ENCODE measurements at regions not wholly inside any gene's neighbourhood (a gene's known extent, or its start where the extent isn't known, plus 50 kb on each side); places are given as distances from the start of the nearest gene placed in this dataset.

DNA sequence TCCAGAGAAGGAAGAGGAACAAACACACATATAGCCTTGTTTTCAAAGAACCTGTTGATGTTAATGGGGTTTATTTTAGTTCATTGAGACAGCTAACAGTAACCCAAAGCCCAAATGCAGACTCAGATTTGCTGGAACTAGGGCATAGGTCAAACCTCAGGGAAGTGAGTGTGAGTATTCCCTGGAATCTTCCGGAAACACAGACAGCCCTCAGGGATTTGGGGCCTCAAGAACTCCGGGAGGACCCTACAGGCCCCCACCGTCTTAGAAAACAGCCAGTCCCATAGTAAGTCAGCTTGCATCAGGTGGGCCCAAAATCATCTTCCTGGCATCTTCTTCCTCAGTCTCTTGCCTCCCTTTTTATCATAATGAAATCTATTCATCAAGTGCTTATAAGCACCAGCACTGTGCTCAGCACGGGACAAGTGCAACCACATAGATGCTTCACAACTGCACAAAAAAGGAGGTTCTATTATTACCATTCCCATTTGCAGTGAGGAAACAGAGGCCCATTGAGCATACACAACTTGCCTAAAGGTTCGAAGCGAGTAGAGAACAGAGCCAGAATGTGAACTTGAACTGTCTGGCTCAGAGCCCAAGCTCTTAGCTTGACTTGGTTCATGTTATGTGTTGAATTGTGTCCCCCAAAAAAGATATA is 50.2 kb upstream of the BCL11A start:
- DNase-seq, result no peak

DNA sequence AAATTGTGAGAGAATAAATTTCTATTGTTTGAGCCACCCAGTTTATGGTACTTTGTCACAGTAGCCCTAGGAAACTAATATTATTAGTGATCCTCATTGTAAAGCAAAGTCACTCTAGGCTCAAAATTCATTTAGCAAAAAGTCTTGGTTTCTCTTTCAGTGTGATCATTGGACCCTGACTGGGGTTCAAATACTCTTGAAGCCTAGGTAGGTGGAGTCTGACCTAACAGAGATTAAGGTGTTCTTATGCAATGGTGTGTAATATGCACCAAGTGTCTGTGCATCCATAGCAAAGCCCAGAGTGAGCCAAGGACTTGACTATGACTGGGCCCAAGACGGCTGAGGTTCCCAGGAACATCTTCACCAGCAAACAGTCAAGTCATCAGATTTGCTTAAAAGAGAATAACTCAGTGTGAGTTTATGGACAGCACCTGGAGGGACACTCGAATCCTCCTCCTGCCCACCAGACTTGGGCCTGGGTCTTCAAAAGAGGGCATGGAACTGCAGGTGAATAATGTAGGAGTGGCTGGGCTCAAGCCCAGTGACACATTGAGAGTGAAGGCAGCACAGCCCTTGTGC is 51.1 kb upstream of the BCL11A start:
- no peak for DNase-seq

DNA sequence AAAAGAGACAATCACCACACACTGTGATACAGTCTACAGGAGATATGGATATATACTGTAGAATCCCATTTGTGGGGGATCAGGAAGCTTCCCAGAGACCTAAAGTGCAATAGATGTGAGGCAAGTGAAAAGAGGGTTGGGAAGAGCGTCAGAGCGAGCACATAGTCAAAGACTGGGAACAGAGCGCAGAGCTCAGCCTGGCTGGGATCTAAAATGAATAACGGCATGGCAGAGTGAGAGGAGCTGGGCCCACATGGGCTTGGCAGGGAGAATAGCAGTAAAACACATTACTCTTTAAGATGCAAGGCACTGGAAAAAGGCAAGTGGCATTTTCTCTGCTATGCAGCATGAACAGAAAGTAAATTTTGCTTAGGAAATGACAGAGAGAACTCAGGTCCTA is 52.4 kb upstream of the BCL11A start:
- DNase-seq, result no peak

DNA sequence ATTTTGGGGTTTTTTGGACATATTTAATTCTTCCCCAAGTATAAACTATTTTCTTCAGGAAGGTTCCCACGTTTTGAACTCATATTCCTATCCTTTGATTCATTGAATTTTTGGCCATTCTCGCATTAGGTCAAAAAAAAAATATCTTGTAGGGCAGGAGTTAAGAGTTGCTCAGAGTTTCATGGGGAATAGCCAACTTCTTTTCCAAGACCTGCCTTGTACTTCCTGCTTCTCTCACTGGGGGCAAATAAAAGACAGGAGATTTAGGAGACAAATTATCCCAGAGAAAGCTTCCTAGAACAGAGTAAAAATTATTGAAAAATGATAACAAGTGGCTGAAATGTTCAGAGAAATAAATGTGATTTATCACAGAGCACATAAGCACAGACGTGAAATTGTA is 55.2 kb upstream of the BCL11A start:
- no peak for DNase-seq

DNA sequence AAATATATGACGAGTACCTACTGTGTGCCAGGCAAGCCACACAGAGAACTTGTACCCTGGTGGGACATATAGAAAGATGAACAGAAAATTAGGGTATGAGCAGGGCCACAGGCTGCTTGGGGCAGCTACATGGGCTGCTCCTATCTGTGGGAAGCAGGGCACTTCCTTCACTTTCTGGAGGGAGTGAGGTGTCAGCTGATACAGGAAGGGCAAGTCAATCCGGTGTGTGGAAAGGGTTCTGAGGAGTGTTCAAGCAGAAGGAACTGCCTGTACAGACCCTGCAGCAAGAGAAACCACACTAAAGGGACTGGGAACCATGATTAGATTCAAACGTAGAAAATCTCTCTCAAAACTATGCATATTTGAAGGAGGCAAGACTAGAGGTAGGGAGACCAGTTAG is 58.6 kb upstream of the BCL11A start:
- DNase-seq, result no peak

DNA sequence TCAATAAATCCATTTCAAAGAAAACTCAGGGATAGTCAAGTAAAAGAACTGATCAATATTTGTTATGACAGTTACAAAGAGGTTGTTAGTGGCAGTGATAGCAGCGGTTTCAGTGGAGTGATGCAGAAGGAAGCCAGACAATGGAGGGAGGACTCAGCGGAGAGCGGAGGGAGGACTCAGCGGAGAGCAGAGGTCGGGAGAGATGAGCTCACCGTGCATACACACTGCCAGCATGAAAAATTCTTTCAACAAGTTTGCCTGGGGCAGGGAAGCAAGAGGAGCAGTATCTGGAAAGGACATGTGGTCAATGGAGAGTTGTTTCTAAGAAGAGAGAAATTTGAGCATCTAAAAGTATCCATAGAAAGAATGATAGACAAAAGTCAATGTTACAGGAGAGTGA is 60.9 kb upstream of the BCL11A start:
- DNase-seq, result no peak

DNA sequence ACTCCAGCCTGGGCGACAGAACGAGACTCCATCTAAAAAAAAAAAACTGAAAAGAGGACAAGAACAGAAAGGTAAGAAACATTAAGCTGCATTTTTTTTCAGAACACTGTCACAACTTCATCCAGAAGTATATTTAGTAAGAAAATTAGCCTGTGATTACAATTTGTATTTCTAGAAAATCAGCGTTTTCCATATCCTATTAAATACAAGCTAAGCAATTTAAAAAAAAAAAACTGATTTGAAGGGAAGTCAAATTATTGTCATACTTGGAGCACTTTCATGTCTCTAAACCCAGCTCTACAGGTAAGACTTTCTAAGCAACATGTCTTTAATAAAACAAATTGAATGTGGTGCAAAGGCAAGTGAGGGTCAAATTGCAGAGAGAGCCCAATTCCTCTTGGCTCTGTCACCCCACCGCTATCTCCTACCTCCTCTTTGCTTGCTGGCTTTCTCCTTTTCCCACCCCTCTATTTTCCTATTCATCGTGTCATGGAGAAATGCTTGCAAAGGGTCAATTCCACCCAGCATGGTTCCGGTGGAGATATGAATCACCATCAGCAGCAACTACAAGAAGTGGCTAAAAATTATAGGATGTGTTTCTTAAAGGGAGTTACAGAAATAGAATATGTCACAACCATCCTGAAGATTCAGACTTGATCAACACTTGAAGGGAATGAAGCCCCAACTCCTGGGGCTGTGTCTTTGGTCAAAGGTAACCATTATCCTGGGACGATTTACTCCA is 68.4 kb upstream of the BCL11A start:
- DNase-seq, result no peak

DNA sequence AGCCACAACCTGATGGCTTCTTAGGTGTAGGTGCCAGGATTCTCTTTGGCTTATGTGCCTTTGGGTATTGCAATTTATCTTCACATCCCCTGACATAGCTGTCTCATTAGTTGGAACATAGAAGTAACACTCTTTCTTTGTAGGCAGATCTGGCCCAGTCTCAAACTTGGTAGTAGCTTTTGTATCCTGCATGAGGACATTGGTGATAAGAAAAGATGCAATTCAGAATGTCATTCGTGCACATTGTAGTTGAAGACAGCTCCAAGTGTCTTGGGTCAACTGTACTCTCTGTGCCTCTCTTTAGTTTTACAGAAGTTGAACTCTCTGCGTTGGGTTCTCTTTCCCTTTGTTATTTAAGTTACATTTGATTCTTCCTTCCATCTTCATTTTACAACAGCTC is 69.6 kb upstream of the BCL11A start:
- DNase-seq, result no peak

DNA sequence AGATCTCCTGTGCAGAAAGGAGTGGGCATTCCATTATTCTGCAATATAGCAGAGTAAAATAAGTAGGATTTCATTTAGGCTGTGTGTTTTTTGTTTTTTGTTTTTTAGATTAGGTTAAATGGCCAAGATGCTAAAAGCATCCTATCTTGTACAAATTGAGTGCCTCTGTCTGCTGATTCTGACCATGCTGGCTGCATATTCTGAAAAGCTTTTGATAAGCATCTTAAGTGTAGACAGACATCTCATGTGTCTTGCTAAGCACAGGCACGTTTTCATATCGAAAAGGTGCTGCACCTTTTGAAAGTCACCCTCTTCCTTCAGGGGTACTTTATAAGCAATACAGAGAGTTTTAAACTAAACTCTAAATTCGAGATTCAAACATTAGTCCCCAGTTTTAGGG is 74.0 kb upstream of the BCL11A start:
- DNase-seq, result no peak

DNA sequence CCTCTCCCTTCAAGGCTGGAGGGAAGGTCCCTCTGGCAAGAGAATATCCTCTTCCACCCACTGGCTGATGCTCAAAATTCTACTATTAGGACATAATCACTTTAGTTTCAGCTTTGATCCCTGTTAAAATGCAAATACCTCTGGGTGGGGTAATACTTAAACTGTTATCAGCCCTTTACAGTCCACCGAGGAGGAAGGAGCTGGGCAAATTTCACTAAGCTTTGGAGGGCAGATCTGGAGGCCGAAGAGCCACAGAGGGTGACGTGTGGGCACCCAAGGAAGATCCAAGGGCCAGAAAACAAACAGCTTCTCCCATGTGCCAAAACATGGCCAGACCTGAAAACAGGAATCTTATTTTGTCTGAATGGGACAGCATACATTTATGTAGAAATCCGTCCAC is 74.6 kb upstream of the BCL11A start:
- no peak for DNase-seq

DNA sequence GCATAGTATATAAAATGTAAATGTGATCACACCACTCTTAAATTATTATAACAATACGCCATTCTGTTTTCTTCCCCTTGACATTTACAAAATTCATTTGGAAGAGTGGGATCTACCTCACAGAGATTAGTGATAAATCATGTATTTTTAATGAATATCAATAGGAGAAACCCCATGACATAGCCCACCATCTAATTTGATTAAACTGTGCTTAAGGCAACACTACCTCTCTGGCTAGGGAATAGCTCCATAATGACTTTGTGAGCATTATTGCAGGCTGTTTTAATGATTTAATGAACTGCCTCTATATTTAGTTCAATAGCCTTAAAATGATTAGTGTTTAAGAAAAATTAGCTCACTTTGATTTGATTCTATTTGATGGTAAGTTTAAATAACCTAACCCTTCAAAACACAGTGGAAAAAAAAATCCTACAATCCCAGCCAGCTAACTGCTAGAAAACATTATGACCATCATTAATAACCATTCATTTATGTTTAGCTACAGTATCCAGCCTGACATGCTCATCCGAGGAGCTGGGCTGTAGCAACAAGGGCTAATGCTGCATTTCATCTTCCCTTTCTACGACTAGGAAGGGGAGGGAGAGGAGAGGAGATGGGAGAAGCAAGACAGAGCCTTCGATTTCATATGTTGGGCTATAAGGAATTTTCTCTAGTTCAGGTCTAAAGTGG is 75.3 kb upstream of the BCL11A start:
- no peak for DNase-seq

DNA sequence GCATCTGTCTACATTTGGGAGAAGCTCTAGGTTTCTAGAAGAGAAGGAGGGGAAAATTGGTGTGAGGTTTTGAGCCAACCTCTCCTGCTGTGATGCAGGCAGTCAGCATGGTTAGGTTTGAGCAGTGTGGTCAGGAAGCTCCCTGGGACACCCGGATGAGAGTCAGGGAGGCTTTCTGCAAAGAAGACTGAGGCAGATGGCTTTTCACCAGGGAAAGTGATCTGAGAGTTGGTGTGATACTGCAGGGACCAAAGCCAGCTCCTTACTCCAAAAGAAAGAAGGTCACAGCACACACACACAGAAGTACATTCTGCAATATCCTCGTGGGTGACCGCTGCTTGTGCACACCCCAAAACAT is 75.8 kb upstream of the BCL11A start:
- no peak for DNase-seq

DNA sequence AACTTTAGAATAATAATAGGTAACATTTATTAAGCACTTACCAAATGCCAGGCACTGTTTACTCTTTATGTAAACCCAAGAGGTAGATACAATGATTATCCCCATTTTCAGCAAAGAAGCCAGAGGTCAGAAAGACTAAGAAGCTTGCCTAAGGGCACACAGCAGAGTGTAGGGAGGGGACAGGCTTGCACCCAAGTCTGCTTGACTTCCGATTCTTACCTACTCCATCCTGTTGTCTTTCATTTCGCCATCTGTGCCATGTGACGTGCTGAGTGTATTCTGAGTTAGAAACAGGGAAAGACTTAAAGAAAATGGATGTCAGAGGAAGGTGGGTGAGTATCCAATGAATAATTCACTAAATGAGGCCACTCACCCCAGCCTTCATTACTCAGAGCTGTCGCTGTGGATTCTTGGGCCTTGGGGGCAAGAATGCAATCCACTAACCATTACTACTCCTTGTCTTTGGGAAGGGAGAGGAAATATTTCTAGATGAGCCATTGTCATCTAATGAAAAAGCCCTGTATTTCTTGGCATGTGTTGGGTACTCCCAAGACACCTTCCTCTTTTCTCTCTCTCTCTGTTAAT is 76.4 kb upstream of the BCL11A start:
- no peak for DNase-seq

DNA sequence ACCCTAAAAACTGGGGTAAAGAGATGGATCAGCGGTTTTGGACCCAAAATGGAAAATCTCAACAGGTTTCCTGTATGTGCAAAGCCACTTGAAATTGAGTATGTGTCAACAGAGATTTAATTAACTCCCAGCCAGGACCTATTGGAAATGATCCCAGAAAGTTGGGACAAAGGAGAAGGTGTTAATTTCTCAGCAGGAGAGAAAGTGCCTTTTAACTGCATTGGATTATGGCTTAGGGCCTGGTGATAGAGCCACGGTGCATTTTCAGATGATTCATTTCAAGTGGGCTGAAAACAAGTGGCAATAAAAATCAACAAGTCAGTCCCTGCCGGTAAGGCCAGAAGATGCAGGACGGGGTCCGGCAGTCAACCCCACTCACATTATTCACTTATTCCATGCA is 80.2 kb upstream of the BCL11A start:
- peak; percentile 90 to 99 for DNase-seq

DNA sequence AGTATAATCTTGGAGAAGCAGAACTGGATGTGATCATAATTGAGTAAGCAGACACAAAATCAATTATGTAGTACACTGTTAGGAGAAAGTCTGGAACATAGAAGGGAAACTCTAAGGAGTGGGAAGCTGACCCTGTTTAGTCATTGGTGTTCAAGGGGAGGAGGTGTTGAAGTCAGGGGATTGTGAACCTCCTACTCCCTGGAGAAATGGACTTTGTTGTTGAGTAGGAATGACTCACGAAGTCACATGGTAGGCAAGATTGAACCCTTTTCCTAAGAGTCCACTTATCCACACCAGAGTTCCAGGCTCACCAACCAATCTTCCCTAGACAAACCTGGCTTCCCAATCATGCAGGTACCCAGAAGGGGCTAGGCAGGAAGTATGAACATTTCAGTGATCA is 81.0 kb upstream of the BCL11A start:
- DNase-seq, result no peak

DNA sequence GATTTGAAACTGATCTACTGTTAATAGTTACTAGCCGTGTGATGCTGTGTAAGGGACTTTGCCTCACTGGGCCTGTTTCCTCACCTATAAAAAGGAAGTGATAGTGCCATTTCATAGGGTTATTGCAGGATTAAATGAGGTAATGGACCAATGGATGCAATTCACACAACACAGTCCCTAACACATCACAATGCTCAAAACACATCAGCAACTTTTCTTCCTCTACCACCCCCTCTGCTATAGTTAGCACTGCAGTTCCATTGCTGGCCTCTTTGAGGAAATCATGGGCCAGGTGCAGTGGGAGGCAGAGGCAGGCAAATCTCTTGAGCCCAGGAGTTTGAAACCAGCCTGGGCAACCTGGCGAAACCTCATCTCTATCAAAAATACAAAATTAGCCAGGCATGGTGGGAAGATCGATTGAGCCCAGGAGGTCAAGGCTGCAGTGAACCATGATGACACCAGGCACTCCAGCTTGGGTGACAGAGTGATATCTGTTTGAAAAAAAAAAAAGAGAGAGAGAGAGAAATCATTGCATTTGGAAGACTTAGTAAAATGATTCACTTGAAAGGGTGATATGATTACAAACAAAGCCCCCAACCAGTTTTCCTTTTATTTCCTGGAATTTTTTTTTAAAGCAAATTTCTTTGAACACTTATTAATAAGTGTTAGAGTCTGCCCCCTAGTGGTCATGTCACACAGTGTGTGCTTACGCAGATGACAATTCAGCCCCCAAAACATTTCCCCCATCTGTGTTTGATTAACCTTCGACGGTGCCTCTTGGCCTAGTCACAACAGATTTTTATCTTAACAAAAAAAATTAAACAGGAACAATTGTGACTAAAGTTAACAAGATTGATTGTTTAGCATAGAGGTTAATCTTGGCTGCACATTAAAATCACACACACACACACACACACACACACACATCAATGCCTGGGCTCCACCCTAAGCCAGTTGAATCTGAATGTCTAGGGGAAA is 88.6 kb upstream of the BCL11A start:
- DNase-seq, result peak; percentile 57 to 67

DNA sequence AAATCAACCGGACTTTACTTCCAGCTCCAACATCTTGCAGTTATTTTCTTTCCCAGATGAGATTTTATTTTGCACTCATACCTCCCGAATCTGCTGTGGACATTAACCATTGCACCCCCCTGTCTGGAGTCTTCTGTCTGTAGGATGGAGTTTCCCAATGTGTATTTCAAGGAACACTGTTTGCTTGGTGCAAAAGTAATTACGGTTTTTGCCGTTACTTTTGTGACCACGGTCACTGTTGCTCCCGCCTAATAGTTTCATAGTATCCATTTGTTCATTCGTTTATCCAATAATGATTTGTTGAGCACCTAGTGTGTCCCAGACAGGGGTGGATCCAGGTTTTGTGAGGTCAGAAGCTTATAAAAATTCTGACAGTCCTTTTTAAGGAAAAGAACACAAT is 90.3 kb upstream of the BCL11A start:
- DNase-seq, result no peak

DNA sequence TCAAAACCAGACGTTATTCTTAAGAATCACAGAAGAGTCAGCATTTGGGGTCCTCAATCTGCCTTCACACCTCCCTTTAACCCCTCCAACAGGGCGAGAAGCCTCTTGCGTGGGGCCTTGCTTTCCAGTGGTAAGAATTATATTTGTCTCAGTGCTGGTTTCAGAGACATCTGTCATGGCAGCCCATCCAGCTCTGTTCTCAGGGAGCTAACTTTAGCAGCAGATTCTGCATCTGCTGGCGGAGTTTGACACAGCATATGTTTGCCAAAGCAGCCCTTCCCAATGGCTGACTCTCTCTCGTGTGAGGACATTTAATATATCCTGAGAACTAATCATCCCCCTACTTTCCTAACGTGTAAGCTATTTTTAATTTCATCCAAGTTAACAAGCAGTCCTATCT is 91.5 kb upstream of the BCL11A start:
- no peak for DNase-seq

DNA sequence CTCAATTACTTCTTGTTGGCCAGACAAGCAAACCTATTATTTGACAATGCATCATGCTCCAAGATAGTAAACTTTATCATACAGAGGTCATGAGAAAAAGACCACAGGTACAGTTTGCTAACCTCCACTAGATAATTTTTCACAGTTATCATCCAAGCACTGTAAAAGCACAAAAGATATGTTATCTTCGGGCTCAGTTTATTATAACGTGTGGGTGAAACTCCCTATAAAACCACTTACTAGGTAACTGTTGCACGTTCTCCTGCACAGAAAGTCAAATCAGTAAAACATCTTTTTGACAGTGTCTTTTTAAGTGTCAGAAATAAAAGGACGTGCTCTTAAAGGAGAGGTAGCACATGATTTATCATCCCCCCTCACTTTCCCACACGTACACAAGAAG is 94.7 kb upstream of the BCL11A start:
- no peak for DNase-seq

DNA sequence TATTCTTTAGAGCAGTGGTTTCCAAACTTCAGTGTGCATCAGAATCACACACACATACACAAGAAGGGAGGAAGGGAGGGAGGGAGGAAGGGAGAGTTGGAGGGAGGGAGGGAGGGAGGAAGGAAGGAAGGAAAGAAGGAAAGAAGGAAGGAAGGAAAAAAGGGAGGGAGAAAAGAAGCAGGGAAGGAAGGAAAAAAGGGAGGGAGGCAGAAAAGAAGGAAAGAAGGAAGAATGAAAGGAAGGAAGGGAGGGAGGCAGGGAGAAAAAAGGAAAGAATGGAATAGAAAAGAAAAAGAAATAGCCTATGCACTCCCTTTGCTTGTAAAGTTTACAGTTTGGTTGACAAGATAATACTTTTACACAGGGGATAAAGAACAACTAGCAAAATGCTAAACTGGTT is 96.3 kb upstream of the BCL11A start:
- DNase-seq, result no peak

DNA sequence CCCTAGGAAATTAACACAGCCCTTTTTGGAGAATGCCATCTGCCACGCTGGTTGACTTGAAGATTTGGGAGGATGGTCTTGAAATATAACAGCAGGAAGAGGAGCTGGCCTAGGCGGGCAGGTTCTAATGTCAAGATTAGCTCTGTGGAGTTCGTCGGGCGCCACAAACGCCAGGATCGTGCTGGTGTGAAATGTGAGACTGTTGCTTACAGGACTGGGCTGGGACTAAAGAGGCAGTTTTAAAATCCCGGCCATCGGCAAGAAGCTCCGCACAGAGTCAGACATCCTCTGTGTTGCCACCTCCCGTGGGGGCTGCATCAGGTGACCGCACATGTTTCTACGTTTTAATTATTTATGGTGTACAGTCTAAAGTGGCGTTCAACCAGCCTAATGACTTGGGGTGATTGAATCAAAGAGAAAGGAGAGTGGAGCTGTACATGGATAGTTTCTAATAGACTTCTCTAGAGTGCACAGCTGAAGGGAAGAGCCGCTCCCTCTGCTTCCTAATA is 99.4 kb upstream of the BCL11A start:
- no peak for DNase-seq

DNA sequence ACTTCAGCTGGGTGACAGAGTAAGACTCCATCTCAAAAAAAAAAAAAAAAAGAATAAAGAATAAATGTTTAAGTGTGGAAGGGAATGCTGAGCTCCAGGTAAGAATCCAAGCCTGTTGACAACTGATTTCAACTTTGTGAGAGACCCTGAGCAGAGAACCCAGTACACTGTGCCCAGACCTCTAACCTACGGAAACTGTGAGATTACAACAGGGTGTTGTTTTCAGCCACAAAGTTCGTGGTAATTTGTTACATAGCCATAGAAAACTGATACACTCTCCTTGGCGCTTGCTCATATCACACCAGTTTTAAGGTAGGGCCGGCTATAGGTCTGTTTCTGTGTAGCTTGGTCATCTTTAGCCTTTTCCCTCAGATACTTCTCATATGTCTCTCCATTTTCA is 98.4 kb upstream of the PAPOLG start:
- no peak for DNase-seq

All from NCI-H2081 (cell line).